ENCODE measurements at regions not wholly inside any gene's neighbourhood (a gene's known extent, or its start where the extent isn't known, plus 50 kb on each side); places are given as distances from the start of the nearest gene placed in this dataset.

DNA sequence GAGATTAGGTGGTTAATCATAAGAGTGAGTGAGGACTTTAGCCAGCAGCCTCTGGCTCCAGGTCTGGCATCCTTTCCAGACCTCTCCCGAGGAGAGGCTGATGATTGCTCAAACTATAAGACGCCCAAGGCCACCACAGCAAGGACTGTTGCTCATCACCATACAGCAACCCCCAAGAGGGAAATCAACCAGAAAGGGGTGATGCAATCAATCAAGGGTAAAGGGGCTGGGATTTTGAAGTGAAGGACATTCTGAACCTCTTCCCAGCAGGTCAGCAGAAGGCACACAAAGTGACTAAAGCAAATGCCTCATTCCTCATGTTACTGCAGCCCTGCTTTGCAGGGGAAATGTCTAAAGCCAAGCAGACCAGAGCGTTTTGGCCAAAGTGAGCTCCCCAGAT lies 247.3 kb upstream of the IGF1R start:
- Histone ChIP-seq H4K20me1 (ENCODE audit: insufficient read depth, low read length) (no peaks in the 10 kb centered on the region), H3K36me3 (ENCODE audit: insufficient read depth, low read length) (no peaks in the 10 kb centered on the region), H3K9me2 (ENCODE audit: low read depth, low read length) (no peaks in the 10 kb centered on the region), H3K27ac (ENCODE audit: low read depth, low read length, poor library complexity, severe bottlenecking) (no peak overlapping the region), H2AFZ (ENCODE audit: low read length) (no peak overlapping the region), H3K79me2 (ENCODE audit: insufficient read depth, low read length) (no peaks in the 10 kb centered on the region), H3K4me3 (ENCODE audit: low read depth, low read length, poor library complexity, severe bottlenecking) (no peak overlapping the region), H3F3A (ENCODE audit: insufficient read depth, low read length) (no peaks in the 10 kb centered on the region), H3K4me2 (ENCODE audit: low read length) (no peak overlapping the region), H3K9me3 (ENCODE audit: low read length) (no peaks in the 10 kb centered on the region), H3K4me1 (ENCODE audit: insufficient read depth, low read length, severe bottlenecking) (no peaks in the 10 kb centered on the region), H3K9ac (ENCODE audit: low read length) (no peak overlapping the region), H3K27me3 (ENCODE audit: insufficient read depth, low read length) (no peaks in the 10 kb centered on the region)
- TF ChIP-seq, protein P1, sequence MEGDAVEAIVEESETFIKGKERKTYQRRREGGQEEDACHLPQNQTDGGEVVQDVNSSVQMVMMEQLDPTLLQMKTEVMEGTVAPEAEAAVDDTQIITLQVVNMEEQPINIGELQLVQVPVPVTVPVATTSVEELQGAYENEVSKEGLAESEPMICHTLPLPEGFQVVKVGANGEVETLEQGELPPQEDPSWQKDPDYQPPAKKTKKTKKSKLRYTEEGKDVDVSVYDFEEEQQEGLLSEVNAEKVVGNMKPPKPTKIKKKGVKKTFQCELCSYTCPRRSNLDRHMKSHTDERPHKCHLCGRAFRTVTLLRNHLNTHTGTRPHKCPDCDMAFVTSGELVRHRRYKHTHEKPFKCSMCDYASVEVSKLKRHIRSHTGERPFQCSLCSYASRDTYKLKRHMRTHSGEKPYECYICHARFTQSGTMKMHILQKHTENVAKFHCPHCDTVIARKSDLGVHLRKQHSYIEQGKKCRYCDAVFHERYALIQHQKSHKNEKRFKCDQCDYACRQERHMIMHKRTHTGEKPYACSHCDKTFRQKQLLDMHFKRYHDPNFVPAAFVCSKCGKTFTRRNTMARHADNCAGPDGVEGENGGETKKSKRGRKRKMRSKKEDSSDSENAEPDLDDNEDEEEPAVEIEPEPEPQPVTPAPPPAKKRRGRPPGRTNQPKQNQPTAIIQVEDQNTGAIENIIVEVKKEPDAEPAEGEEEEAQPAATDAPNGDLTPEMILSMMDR (IDR thresholded peaks at IDR 0.05; ENCODE audit: low read length) = no peak
- no peak for TF ChIP-seq EZH2 (IDR thresholded peaks at IDR 0.05; ENCODE audit: borderline replicate concordance, low read length)

DNA sequence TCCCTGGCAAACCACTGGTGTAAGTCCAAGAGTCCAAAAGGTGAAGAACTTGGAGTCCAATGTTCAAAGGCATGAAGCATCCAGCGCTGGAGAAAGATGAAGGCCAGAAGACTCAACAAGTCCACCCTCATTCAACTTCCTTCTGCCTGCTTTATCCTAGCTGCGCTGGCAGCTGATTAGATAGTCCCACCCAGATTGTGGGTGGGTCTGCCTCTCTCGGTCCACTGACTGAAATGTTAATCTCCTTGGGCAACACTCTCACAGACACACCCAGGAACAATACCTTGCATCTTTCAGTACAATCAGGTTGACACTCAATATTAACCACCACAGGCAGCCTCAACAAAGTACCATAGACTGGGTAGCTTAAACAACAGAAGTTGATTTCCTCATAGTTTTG lies 245.9 kb upstream of the IGF1R start:
- Histone ChIP-seq H3K9me3 (ENCODE audit: low read length) (no peaks in the 10 kb centered on the region), H3F3A (ENCODE audit: insufficient read depth, low read length) (no peaks in the 10 kb centered on the region), H3K27ac (ENCODE audit: low read depth, low read length, poor library complexity, severe bottlenecking) (no peak overlapping the region), H2AFZ (ENCODE audit: low read length) (no peak overlapping the region), H3K4me1 (ENCODE audit: insufficient read depth, low read length, severe bottlenecking) (no peaks in the 10 kb centered on the region), H3K4me2 (ENCODE audit: low read length) (no peak overlapping the region), H3K79me2 (ENCODE audit: insufficient read depth, low read length) (no peaks in the 10 kb centered on the region), H4K20me1 (ENCODE audit: insufficient read depth, low read length) (no peaks in the 10 kb centered on the region), H3K36me3 (ENCODE audit: insufficient read depth, low read length) (no peaks in the 10 kb centered on the region), H3K27me3 (ENCODE audit: insufficient read depth, low read length) (no peaks in the 10 kb centered on the region), H3K9me2 (ENCODE audit: low read depth, low read length) (no peaks in the 10 kb centered on the region), H3K4me3 (ENCODE audit: low read depth, low read length, poor library complexity, severe bottlenecking) (no peak overlapping the region), H3K9ac (ENCODE audit: low read length) (no peak overlapping the region)
- TF ChIP-seq EZH2 (IDR thresholded peaks at IDR 0.05; ENCODE audit: borderline replicate concordance, low read length) = no peak
- TF ChIP-seq, protein P1 (IDR thresholded peaks at IDR 0.05; ENCODE audit: low read length) = no peak

DNA sequence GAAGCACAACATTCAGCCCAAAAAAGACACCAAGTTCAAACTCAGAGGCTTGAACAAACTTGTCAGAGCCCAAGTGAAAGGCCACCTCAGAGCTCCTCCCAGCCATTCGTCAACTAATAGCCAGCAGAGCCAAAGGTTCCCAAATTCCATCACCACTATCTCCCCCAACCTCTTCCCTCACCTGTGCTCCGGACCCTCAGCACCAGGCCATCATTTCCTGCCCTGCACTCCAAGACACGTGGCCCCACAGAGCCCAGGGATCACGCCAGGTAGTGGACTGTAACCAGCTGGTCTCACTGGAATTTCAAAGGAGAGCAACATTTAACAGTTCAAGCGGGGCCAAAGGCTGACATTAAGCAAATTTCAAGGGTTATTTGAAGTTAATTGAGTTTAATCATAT lies 245.2 kb upstream of the IGF1R start:
- Histone ChIP-seq H3K36me3 (ENCODE audit: insufficient read depth, low read length) (no peaks in the 10 kb centered on the region), H3F3A (ENCODE audit: insufficient read depth, low read length) (no peaks in the 10 kb centered on the region), H3K4me3 (ENCODE audit: low read depth, low read length, poor library complexity, severe bottlenecking) (no peak overlapping the region), H3K4me1 (ENCODE audit: insufficient read depth, low read length, severe bottlenecking) (no peaks in the 10 kb centered on the region), H4K20me1 (ENCODE audit: insufficient read depth, low read length) (no peaks in the 10 kb centered on the region), H3K27me3 (ENCODE audit: insufficient read depth, low read length) (no peaks in the 10 kb centered on the region), H3K4me2 (ENCODE audit: low read length) (no peak overlapping the region), H3K9me3 (ENCODE audit: low read length) (no peaks in the 10 kb centered on the region), H2AFZ (ENCODE audit: low read length) (no peak overlapping the region), H3K27ac (ENCODE audit: low read depth, low read length, poor library complexity, severe bottlenecking) (no peak overlapping the region), H3K9me2 (ENCODE audit: low read depth, low read length) (no peaks in the 10 kb centered on the region), H3K79me2 (ENCODE audit: insufficient read depth, low read length) (no peaks in the 10 kb centered on the region), H3K9ac (ENCODE audit: low read length) (no peak overlapping the region)
- TF ChIP-seq EZH2 (IDR thresholded peaks at IDR 0.05; ENCODE audit: borderline replicate concordance, low read length) = no peak
- TF ChIP-seq, protein P1 (IDR thresholded peaks at IDR 0.05; ENCODE audit: low read length) = no peak
